ENCODE measurements at regions not wholly inside any gene's neighbourhood (a gene's known extent, or its start where the extent isn't known, plus 50 kb on each side); places are given as distances from the start of the nearest gene placed in this dataset.

DNA sequence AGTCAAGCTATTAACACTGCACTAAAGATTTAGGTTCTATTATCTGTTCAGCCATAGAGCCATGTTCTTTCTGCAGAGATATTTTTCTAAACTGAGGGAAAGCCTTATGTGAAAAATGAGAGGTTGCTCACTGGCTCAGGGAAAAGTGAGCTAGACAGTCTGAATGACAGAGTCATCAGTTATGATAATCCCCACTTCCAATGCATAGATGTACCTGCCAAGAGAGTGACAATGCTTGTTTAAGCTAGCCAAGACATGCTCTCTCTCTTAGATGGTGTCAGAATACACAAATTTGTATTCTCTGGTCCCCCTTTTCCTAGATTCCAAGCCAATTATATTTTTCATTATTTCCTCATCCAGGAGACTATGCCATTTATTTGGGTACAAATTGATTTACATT, 176.9 kb upstream of the FRMD6 start:
- POLR2A ChIA-PET (ENCODE audit: partially characterized antibody) = no interaction called here
- no peak overlapping the region for H2AFZ ChIP-seq (ENCODE audit: low read length)

More for the DNA sequence above, 176.9 kb upstream of the FRMD6 start:
- no peak overlapping the region for H2BK20ac ChIP-seq (ENCODE audit: low read length)
- H2BK120ac ChIP-seq (replicated peaks; ENCODE audit: low read depth, low read length) = no peak overlapping the region
- no peaks in the 10 kb centered on the region for H4K20me1 ChIP-seq (replicated peaks in 1 of 2; ENCODE audit: control insufficient read depth in 1 of 2, insufficient read depth in 2 of 2, low read length in 2 of 2)
- H3K23ac ChIP-seq (ENCODE audit: insufficient read length) = no peak overlapping the region
- no peak overlapping the region for H3K9ac ChIP-seq (replicated peaks in 1 of 4; ENCODE audit: extremely low read depth in 1 of 4, low read depth in 3 of 4, low read length in 3 of 4)
- no peak overlapping the region for H3K4me3 ChIP-seq (ENCODE audit: extremely low read depth in 1 of 4, insufficient read depth in 2 of 4, low read depth in 3 of 4, low read length in 4 of 4)
- H3K56ac ChIP-seq (replicated peaks; ENCODE audit: insufficient read length, low read depth, low read length) = no peak overlapping the region
- no peaks in the 10 kb centered on the region for H3K36me3 ChIP-seq (ENCODE audit: control insufficient read depth in 2 of 4, insufficient read depth in 4 of 4, low read length in 3 of 4)
- DNase-seq (ENCODE audit: low read depth in 1 of 2, low spot score in 2 of 2) = no peak
- H4K91ac ChIP-seq (replicated peaks; ENCODE audit: insufficient read length, low read length) = no peak overlapping the region
- no peak overlapping the region for H2BK12ac ChIP-seq (ENCODE audit: low read depth, low read length)
- CTCF ChIA-PET (ENCODE audit: partially characterized antibody) = interaction anchor here (0.8 to 1.0 kb wide), 2 partner anchors 79 to 191 kb away, joined by 3 read pairs; no protein-coding TSS in a partner anchor
- no peaks in the 10 kb centered on the region for H3K27me3 ChIP-seq (replicated peaks in 1 of 4; ENCODE audit: control insufficient read depth in 3 of 4, extremely low read depth in 1 of 4, insufficient read depth in 3 of 4, low read length in 3 of 4)
- no peaks in the 10 kb centered on the region for H3K23me2 ChIP-seq (ENCODE audit: low read depth, low read length)
- no peak overlapping the region for H2BK15ac ChIP-seq (ENCODE audit: low read length)
- H3K4me2 ChIP-seq (ENCODE audit: insufficient read depth in 1 of 2, low read depth in 2 of 2, low read length in 2 of 2) = no peak overlapping the region
- H3K9me3 ChIP-seq (ENCODE audit: insufficient read depth in 2 of 2, low read depth in 1 of 2, low read length in 1 of 2) = no peaks in the 10 kb centered on the region; a peak in 1 of 4 replicates
- no peak overlapping the region for H4K5ac ChIP-seq (ENCODE audit: insufficient read length, low read depth, low read length)
- H3K18ac ChIP-seq (ENCODE audit: extremely low read depth, low read length) = no peak overlapping the region
- H3K27ac ChIP-seq (ENCODE audit: low read depth, low read length) = no peak overlapping the region
- H3K79me1 ChIP-seq (ENCODE audit: low read depth, low read length) = no peaks in the 10 kb centered on the region
- H3K4ac ChIP-seq (replicated peaks; ENCODE audit: insufficient read length, low read depth, low read length) = no peak overlapping the region
- no peak overlapping the region for H2AK5ac ChIP-seq (ENCODE audit: low read depth, low read length)
- no peaks in the 10 kb centered on the region for H3K4me1 ChIP-seq (replicated peaks in 1 of 4; ENCODE audit: control insufficient read depth in 3 of 4, insufficient read depth in 4 of 4, low read length in 3 of 4)
- no peak for TF ChIP-seq KDM1A (IDR thresholded peaks at IDR 0.05; ENCODE audit: borderline replicate concordance, low read length)
- no peak for TF ChIP-seq CHD2 (IDR thresholded peaks at IDR 0.05; ENCODE audit: low read length)
- no peak for TF ChIP-seq CBX8 (IDR thresholded peaks at IDR 0.05; ENCODE audit: borderline replicate concordance, low read depth, low read length)
- TF ChIP-seq MAFK (IDR thresholded peaks at IDR 0.05; ENCODE audit: low read depth, low read length) = no peak
- no peak overlapping the region for H4K8ac ChIP-seq (ENCODE audit: extremely low read depth, insufficient read depth, low read length)
- no peak overlapping the region for H2BK5ac ChIP-seq (ENCODE audit: low read depth, low read length)
- no peak overlapping the region for H3K14ac ChIP-seq (ENCODE audit: insufficient read length)
- FAIRE-seq = no peak
- no peaks in the 10 kb centered on the region for H3K79me2 ChIP-seq (ENCODE audit: control insufficient read depth in 1 of 2, insufficient read depth in 2 of 2, low read length in 2 of 2)

All from H1 (cell line).